H9 (cell line): ENCODE measurements at regions not wholly inside any gene's neighbourhood (a gene's known extent, or its start where the extent isn't known, plus 50 kb on each side); places are given as distances from the start of the nearest gene placed in this dataset.

ENCODE experiments used
- DNase-seq: peaks from one replicate; pipeline ENCODE4 v3.0.0-alpha.2; 2017
- H2AFZ ChIP-seq: one replicate; pipeline ENCODE4 v1.6.1; 2013; ENCODE audit warnings: mild to moderate bottlenecking, low read length, control low read depth, moderate library complexity
- H2AK5ac ChIP-seq: 2 replicates; pipeline ENCODE4 v1.6.1; 2013; ENCODE audit warnings: low read length, control low read depth, mixed read lengths; ENCODE audit not compliant: insufficient read length
- H2BK120ac ChIP-seq: one replicate; pipeline ENCODE4 v1.6.1; 2013; ENCODE audit warnings: low read depth, mild to moderate bottlenecking, low read length, control low read depth, inconsistent platforms; ENCODE audit not compliant: poor library complexity, severe bottlenecking
- H2BK12ac ChIP-seq: 2 replicates; pipeline ENCODE4 v1.6.1; 2013; ENCODE audit warnings: low read length, control low read depth, mixed read lengths, low read depth; ENCODE audit not compliant: insufficient read length
- H2BK15ac ChIP-seq: 2 replicates; pipeline ENCODE4 v1.6.1; 2013; ENCODE audit warnings: low read depth, low read length, control low read depth
- H2BK20ac ChIP-seq: one replicate; pipeline ENCODE4 v1.6.1; 2013; ENCODE audit warnings: low read depth, mild to moderate bottlenecking, low read length, control low read depth, inconsistent platforms; ENCODE audit not compliant: poor library complexity, severe bottlenecking
- H2BK5ac ChIP-seq: 2 replicates; pipeline ENCODE4 v1.6.1; 2013; ENCODE audit warnings: low read length, control low read depth, mixed read lengths; ENCODE audit not compliant: insufficient read length
- H3K14ac ChIP-seq: 2 replicates; pipeline ENCODE4 v1.6.1; 2013; ENCODE audit warnings: low read length, control low read depth; ENCODE audit not compliant: insufficient read depth
- H3K18ac ChIP-seq: 2 replicates; pipeline ENCODE4 v1.6.1; 2013; ENCODE audit warnings: low read depth, mild to moderate bottlenecking, mixed read lengths, low read length, control low read depth; ENCODE audit not compliant: insufficient read length
- H3K23ac ChIP-seq: 2 replicates; pipeline ENCODE4 v1.6.1; 2013; ENCODE audit warnings: low read length, control low read depth, mixed read lengths, low read depth; ENCODE audit not compliant: insufficient read length
- H3K23me2 ChIP-seq: 2 replicates; pipeline ENCODE4 v1.6.1; 2013; ENCODE audit warnings: low read depth, mild to moderate bottlenecking, mixed read lengths, low read length, control low read depth; ENCODE audit not compliant: insufficient read length, poor library complexity, severe bottlenecking
- H3K27ac ChIP-seq: 2 replicates; pipeline ENCODE4 v1.5.1; 2013; ENCODE audit warnings: low read length, control low read depth, mixed read lengths, low read depth; ENCODE audit not compliant: insufficient read length
- H3K27me3 ChIP-seq: 2 replicates; pipeline ENCODE4 v1.6.1; 2013; ENCODE audit warnings: low read length, control low read depth, inconsistent platforms; ENCODE audit not compliant: insufficient read depth
- H3K4ac ChIP-seq: 2 replicates; pipeline ENCODE4 v1.6.1; 2013; ENCODE audit warnings: low read depth, mild to moderate bottlenecking, control low read depth, inconsistent platforms, low read length, moderate library complexity
- H3K4me1 ChIP-seq: 2 replicates; pipeline ENCODE4 v1.6.1; 2013; ENCODE audit warnings: low read length, control low read depth, inconsistent platforms; ENCODE audit not compliant: insufficient read depth
- H3K4me2 ChIP-seq: 2 replicates; pipeline ENCODE4 v1.6.1; 2013; ENCODE audit warnings: low read length, control low read depth, mixed read lengths; ENCODE audit not compliant: insufficient read length, insufficient read depth
- H3K56ac ChIP-seq: 2 replicates; pipeline ENCODE4 v1.6.1; 2013; ENCODE audit warnings: low read depth, mild to moderate bottlenecking, mixed read lengths, low read length, control low read depth; ENCODE audit not compliant: insufficient read length
- H3K79me1 ChIP-seq: 2 replicates; pipeline ENCODE4 v1.6.1; 2013; ENCODE audit warnings: low read depth, mild to moderate bottlenecking, moderate library complexity, low read length, control low read depth, inconsistent platforms; ENCODE audit not compliant: insufficient read depth, poor library complexity, severe bottlenecking
- H3K79me2 ChIP-seq: 2 replicates; pipeline ENCODE4 v1.6.1; 2013; ENCODE audit warnings: low read length, control low read depth, inconsistent platforms; ENCODE audit not compliant: insufficient read depth
- H3K9ac ChIP-seq: 2 replicates; pipeline ENCODE4 v1.6.1; 2013; ENCODE audit warnings: low read length, control low read depth, mixed read lengths; ENCODE audit not compliant: insufficient read length; ENCODE audit errors: extremely low read depth
- H3K9me3 ChIP-seq: one replicate; pipeline ENCODE4 v1.6.1; 2013; ENCODE audit warnings: low read depth, low read length, inconsistent platforms; ENCODE audit not compliant: control insufficient read depth
- H3T11ph ChIP-seq: one replicate; pipeline ENCODE4 v1.6.1; 2013; ENCODE audit warnings: mild to moderate bottlenecking, low read length, control low read depth, inconsistent platforms
- H4K20me1 ChIP-seq: one replicate; pipeline ENCODE4 v1.6.1; 2013; ENCODE audit not compliant: control insufficient read depth, insufficient read length, insufficient read depth
- H4K5ac ChIP-seq: 2 replicates; pipeline ENCODE4 v1.6.1; 2013; ENCODE audit warnings: low read depth, mild to moderate bottlenecking, mixed read lengths, low read length, control low read depth; ENCODE audit not compliant: insufficient read length
- H4K8ac ChIP-seq: replicated peaks from 2 replicates; pipeline ENCODE4 v1.6.1; 2013; ENCODE audit warnings: low read length, control low read depth, mixed read lengths, low read depth; ENCODE audit not compliant: insufficient read length
- H4K91ac ChIP-seq: 2 replicates; pipeline ENCODE4 v1.6.1; 2013; ENCODE audit warnings: low read depth, mild to moderate bottlenecking, moderate library complexity, mixed read lengths, low read length, control low read depth; ENCODE audit not compliant: insufficient read length
- H3K27ac Mint-ChIP-seq, 3 experiments: 2 replicates in 2 of 3; 3 replicates in 1 of 3; pipeline ENCODE4 v1.8.0; 2020 to 2021; ENCODE audit warnings: mixed read lengths in 3 of 3, mild to moderate bottlenecking in 1 of 3, moderate library complexity in 1 of 3
- H3K27me3 Mint-ChIP-seq: 2 replicates; pipeline ENCODE4 v1.8.0; 2021; ENCODE audit warnings: low read depth, mild to moderate bottlenecking, moderate library complexity, mixed read lengths
- H3K36me3 Mint-ChIP-seq, 3 experiments: 2 replicates in 2 of 3; 3 replicates in 1 of 3; pipeline ENCODE4 v1.8.0; 2020 to 2021; ENCODE audit warnings: low read depth in 3 of 3, mixed read lengths in 3 of 3; ENCODE audit not compliant: insufficient read depth in 1 of 3
- H3K4me1 Mint-ChIP-seq, 2 experiments: 2 replicates each; pipeline ENCODE4 v1.8.0; 2020; ENCODE audit warnings: mixed read lengths in 2 of 2
- H3K4me3 Mint-ChIP-seq, 2 experiments: 2 replicates in 1 of 2; 3 replicates in 1 of 2; pipeline ENCODE4 v1.8.0; 2020 to 2021; ENCODE audit warnings: mild to moderate bottlenecking in 2 of 2, mixed read lengths in 2 of 2, moderate library complexity in 1 of 2
- H3K9me3 Mint-ChIP-seq, 2 experiments: 2 replicates in 1 of 2; 3 replicates in 1 of 2; pipeline ENCODE4 v1.8.0; 2020; ENCODE audit warnings: mild to moderate bottlenecking in 2 of 2, mixed read lengths in 2 of 2, moderate library complexity in 1 of 2
- CTCF ChIP-seq: fragments of 200-600 bp; sonication (generic); conservative IDR thresholded peaks from 3 replicates; pipeline ENCODE4 v1.8.0; 2021; ENCODE audit warnings: antibody characterized with exemption, mild to moderate bottlenecking
- WGBS: extraction: QIAGEN DNeasy Blood & Tissue Kit; methylation state at CpG from one replicate; pipeline ENCODE4 v1.1.7; 2013; ENCODE audit warnings: missing lambda C conversion rate, low lambda C conversion rate, mixed read lengths; ENCODE audit not compliant: insufficient read length; ENCODE audit errors: extremely low coverage; 5-methylcytosine and 5-hydroxymethylcytosine counted together

GRCh38 chr1:68889471-68889870, 392.6 kb upstream of the DEPDC1 start:
- Histone ChIP-seq H2BK20ac (no peak overlapping the region), H2BK12ac (no peak overlapping the region), H3K27me3 (no peaks in the 10 kb centered on the region), H4K91ac (no peak overlapping the region), H4K5ac (no peak overlapping the region), H3K23ac (no peak overlapping the region), H3K18ac (no peak overlapping the region), H3K14ac (no peak overlapping the region), H3K27ac (no peak overlapping the region), H3K4ac (no peak overlapping the region), H3K23me2 (no peaks in the 10 kb centered on the region), H2BK5ac (no peak overlapping the region), H3K79me1 (no peaks in the 10 kb centered on the region), H3K4me1 (no peaks in the 10 kb centered on the region), H4K20me1 (no peaks in the 10 kb centered on the region), H2BK120ac (no peak overlapping the region), H3K9ac (no peak overlapping the region), H3K56ac (no peak overlapping the region), H3K4me2 (no peak overlapping the region), H3K9me3 (no peaks in the 10 kb centered on the region), H2AK5ac (no peak overlapping the region), H2BK15ac (no peak overlapping the region), H2AFZ (no peak overlapping the region), H3T11ph (no peak overlapping the region), H3K79me2 (no peaks in the 10 kb centered on the region), H4K8ac (no peak overlapping the region)
- no peaks in the 10 kb centered on the region for H3K9me3 Mint-ChIP-seq
- no peaks in the 10 kb centered on the region for H3K27me3 Mint-ChIP-seq
- no peak for DNase-seq
- H3K4me1 Mint-ChIP-seq = peaks cover 3 to 5% of the 10 kb centered on the region in 2 experiments; a peak in 3 of 4 replicates
- no CpG with 5 or more reads among the region's 5 CpGs for WGBS
- H3K27ac Mint-ChIP-seq = peak overlapping the region in 1 of 3 experiments; percentile 74; a peak in 2 of 7 replicates
- H3K4me3 Mint-ChIP-seq = no peak overlapping the region
- no peaks in the 10 kb centered on the region for H3K36me3 Mint-ChIP-seq
- TF ChIP-seq CTCF = no peak
